Stomach (tissue), 8 donors: ENCODE measurements at regions not wholly inside any gene's neighbourhood (a gene's known extent, or its start where the extent isn't known, plus 50 kb on each side); places are given as distances from the start of the nearest gene placed in this dataset.
"Not testable (repeated sequence)": the region's sequence is repeated elsewhere in the genome, so short reads cannot be mapped to it uniquely, and the experiment has no call there.

Experiments
- DNase-seq, 2 donors: peaks; one replicate each; pipeline versions ENCODE4 v3.0.0 to v3.0.0-alpha.2; 2013 to 2019
- H3K27ac ChIP-seq, 5 donors: fragments of 200-600 bp in 4 of 5; sonication (generic) in 4 of 5; one replicate each; pipeline ENCODE4 v1.5.1; 2013 to 2019; ENCODE audit warnings: mild to moderate bottlenecking in 1 of 5, moderate library complexity in 1 of 5
- H3K27me3 ChIP-seq, 3 donors: fragments of 200-600 bp; sonication (generic); one replicate each; pipeline ENCODE4 v1.5.1; 2017 to 2019; ENCODE audit warnings: mixed run types in 1 of 3
- H3K36me3 ChIP-seq, 4 donors: fragments of 200-600 bp; sonication (generic); 1 replicate in 3 of 4; 2 replicates in 1 of 4; pipeline ENCODE4 v1.5.1; 2016 to 2019
- H3K4me1 ChIP-seq, 4 donors: fragments of 200-600 bp; sonication (generic); one replicate each; pipeline ENCODE4 v1.5.1; 2016 to 2019
- H3K4me3 ChIP-seq, 4 donors: fragments of 200-600 bp; sonication (generic) in 3 of 4; one replicate each; pipeline ENCODE4 v1.5.1; 2016 to 2019; ENCODE audit warnings: mild to moderate bottlenecking in 1 of 4
- H3K9me3 ChIP-seq, 4 donors: fragments of 200-600 bp; sonication (generic); one replicate each; pipeline ENCODE4 v1.5.1; 2016 to 2019
- EP300 ChIP-seq: sonication (generic); formaldehyde crosslinking; IDR thresholded peaks from one replicate; pipeline ENCODE4 v1.6.1; 2017; ENCODE audit warnings: antibody characterized with exemption
- POLR2A ChIP-seq, 4 donors: fragments of 450-650 bp; IDR thresholded peaks; one replicate each; pipeline ENCODE4 v1.6.1; 2016; ENCODE audit warnings: antibody characterized with exemption in 4 of 4, control low read depth in 2 of 4, mild to moderate bottlenecking in 1 of 4, moderate library complexity in 1 of 4
- POLR2AphosphoS5 ChIP-seq, 3 donors: sonication (generic); formaldehyde crosslinking; IDR thresholded peaks; one replicate each; pipeline ENCODE4 v1.6.1; 2016; ENCODE audit warnings: antibody characterized with exemption in 3 of 3
- WGBS, 5 donors: extraction: QIAGEN DNeasy Blood & Tissue Kit in 3 of 5; methylation state at CpG; one replicate each; pipeline versions ENCODE4 v1.1.5 to v1.1.7; 2013 to 2018; 5-methylcytosine and 5-hydroxymethylcytosine counted together
- intact Hi-C: fragments of 100-400 bp; cut with DNase I; formaldehyde crosslinking; loops from one replicate; pipeline ENCODE4 v1.15.1; 2023; ENCODE audit warnings: low total_unique reads
- TF ChIP-seq, protein P1 (sequence below), 7 experiments: fragments of 450-650 bp in 4 of 7; fragments of 200-600 bp in 3 of 7; sonication (generic) in 3 of 7; IDR thresholded peaks; one replicate each; pipeline ENCODE4 v1.5.1; 2016 to 2019; ENCODE audit warnings: antibody characterized with exemption in 7 of 7, control low read depth in 2 of 7, mild to moderate bottlenecking in 1 of 7
- donor health status: healthy with polysubstance abuse.
- donor health status: Bipolar disorder and iron deficiency.
- donor health status: healthy.

DNA sequence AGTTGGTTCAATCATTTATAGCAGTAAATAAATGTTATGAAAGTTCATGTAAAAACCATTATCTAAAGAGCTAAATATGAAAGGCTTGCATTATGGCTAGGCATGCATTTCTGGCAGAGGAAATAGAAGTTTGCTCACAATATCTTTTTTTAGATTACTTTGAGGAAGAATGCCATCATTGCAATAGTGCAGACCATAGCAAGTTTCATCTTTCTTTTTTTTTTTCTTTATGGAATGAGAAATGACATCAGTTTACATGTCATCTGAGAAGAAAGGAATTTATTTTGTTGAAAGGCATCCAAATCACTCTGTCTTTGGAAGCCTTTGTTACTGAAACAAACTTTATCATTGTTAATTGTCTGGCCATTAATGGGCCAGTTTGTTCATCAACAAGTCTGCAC is 74.5 kb upstream of the NCKAP5 start:
- Histone ChIP-seq H3K36me3 (no peaks in the 10 kb centered on the region), H3K4me3 (no peak overlapping the region), H3K9me3 (no peaks in the 10 kb centered on the region), H3K27ac (no peak overlapping the region), H3K27me3 (no peaks in the 10 kb centered on the region), H3K4me1 (no peaks in the 10 kb centered on the region)
- intact Hi-C loops = no loop called here
- peak in 1 of 2 donors; percentile 39 for DNase-seq
- TF ChIP-seq EP300 (no peak), POLR2AphosphoS5 (IDR thresholded peaks at IDR 0.05) (no peak), POLR2A (IDR thresholded peaks at IDR 0.05) (no peak)
- TF ChIP-seq, protein P1, sequence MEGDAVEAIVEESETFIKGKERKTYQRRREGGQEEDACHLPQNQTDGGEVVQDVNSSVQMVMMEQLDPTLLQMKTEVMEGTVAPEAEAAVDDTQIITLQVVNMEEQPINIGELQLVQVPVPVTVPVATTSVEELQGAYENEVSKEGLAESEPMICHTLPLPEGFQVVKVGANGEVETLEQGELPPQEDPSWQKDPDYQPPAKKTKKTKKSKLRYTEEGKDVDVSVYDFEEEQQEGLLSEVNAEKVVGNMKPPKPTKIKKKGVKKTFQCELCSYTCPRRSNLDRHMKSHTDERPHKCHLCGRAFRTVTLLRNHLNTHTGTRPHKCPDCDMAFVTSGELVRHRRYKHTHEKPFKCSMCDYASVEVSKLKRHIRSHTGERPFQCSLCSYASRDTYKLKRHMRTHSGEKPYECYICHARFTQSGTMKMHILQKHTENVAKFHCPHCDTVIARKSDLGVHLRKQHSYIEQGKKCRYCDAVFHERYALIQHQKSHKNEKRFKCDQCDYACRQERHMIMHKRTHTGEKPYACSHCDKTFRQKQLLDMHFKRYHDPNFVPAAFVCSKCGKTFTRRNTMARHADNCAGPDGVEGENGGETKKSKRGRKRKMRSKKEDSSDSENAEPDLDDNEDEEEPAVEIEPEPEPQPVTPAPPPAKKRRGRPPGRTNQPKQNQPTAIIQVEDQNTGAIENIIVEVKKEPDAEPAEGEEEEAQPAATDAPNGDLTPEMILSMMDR (IDR thresholded peaks at IDR 0.05) = no peak

DNA sequence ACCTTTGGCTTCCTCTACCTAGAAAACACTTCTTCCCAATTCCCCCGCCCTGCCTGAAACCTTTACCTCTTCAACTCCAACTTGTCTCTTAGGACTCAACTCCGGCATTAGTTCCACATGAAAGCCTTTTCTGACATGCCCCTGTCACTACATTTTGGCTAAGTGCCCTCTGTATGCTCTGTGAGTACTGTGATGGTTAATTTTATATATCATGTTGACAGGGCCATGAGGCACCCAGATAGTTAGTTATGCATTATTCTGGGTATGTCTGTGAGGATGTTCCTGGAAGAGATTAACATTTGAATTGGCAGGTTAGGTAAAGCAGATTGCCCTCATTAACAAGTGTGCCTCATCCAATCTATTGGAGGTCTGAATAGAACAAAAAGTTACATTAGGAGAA is 75.6 kb upstream of the NCKAP5 start:
- WGBS, 5 donors = 84 to 92% (median 88%) methylated on average over 2 of the region's 2 CpGs
- Histone ChIP-seq H3K4me3 (no peak overlapping the region), H3K36me3 (no peaks in the 10 kb centered on the region), H3K9me3 (no peaks in the 10 kb centered on the region), H3K27ac (no peak overlapping the region), H3K27me3 (no peaks in the 10 kb centered on the region), H3K4me1 (no peaks in the 10 kb centered on the region)
- TF ChIP-seq POLR2A (IDR thresholded peaks at IDR 0.05) (no peak), POLR2AphosphoS5 (IDR thresholded peaks at IDR 0.05) (no peak), EP300 (no peak)
- TF ChIP-seq, protein P1 (IDR thresholded peaks at IDR 0.05) = no peak
- intact Hi-C loops = no loop called here
- no peak for DNase-seq

- no peaks in the 10 kb centered on the region for H3K36me3 ChIP-seq
- no peak for TF ChIP-seq POLR2A (IDR thresholded peaks at IDR 0.05)
- no peak for TF ChIP-seq EP300
- TF ChIP-seq, protein P1 (IDR thresholded peaks at IDR 0.05) = no peak
- TF ChIP-seq POLR2AphosphoS5 (IDR thresholded peaks at IDR 0.05) = no peak
- no peaks in the 10 kb centered on the region for H3K9me3 ChIP-seq
- H3K27me3 ChIP-seq = no peaks in the 10 kb centered on the region
- no peak overlapping the region for H3K27ac ChIP-seq
- no peak for DNase-seq
- no peak overlapping the region for H3K4me3 ChIP-seq
- no peaks in the 10 kb centered on the region for H3K4me1 ChIP-seq
- intact Hi-C loops = no loop called here
These were observed 76.6 kb upstream of the NCKAP5 start for GRCh38 chr2:133644846-133645245.

- H3K27ac ChIP-seq, DNase-seq, H3K4me1 ChIP-seq, H3K36me3 ChIP-seq, H3K4me3 ChIP-seq, H3K9me3 ChIP-seq, intact Hi-C loops, H3K27me3 ChIP-seq: not testable (repeated sequence)
- 79 to 95% (median 88%) methylated on average over 1 of the region's 1 CpG for WGBS, 5 donors
These were observed 79.1 kb upstream of the NCKAP5 start for GRCh38 chr2:133647386-133647785.

GRCh38 chr2:133651861-133652260 is 83.6 kb upstream of the NCKAP5 start:
- Histone ChIP-seq H3K27ac (no peak overlapping the region), H3K4me3 (no peak overlapping the region), H3K4me1 (peaks cover 0 to 5% (median 0%) of the 10 kb centered on the region in 4 donors), H3K9me3 (peaks cover 0 to 9% (median 4%) of the 10 kb centered on the region in 4 donors), H3K36me3 (no peaks in the 10 kb centered on the region), H3K27me3 (no peaks in the 10 kb centered on the region)
- 70 to 89% (median 82%) methylated on average over 2 of the region's 2 CpGs for WGBS, 5 donors
- intact Hi-C loops = no loop called here
- TF ChIP-seq POLR2A (IDR thresholded peaks at IDR 0.05) (no peak), POLR2AphosphoS5 (IDR thresholded peaks at IDR 0.05) (no peak), EP300 (no peak)
- TF ChIP-seq, protein P1 (IDR thresholded peaks at IDR 0.05) = no peak
- DNase-seq = no peak
